ENCODE measurements at regions not wholly inside any gene's neighbourhood (a gene's known extent, or its start where the extent isn't known, plus 50 kb on each side); places are given as distances from the start of the nearest gene placed in this dataset.

DNA sequence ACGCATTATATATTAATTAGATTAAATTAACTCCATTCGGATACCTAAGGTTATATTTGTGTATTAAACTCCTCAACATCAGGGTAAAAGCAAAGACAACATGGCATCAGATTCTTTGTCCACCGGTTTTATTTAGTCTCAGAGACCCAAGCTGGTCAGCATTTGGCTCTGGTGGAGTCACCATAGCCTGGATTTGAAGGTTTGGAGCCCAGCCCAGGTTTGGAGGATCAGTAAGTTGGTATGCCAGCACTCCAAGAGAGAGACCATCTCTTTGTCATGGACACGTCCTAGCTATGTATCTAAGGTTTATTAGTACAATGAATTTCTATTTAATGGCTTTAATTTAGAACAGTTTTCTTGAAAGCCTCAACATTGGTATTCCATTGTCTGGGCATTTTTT is 328.4 kb upstream of the RBFOX1 start:
- DNase-seq (ENCODE audit: low read depth, low spot score): no peak
- TF ChIP-seq, protein P1, sequence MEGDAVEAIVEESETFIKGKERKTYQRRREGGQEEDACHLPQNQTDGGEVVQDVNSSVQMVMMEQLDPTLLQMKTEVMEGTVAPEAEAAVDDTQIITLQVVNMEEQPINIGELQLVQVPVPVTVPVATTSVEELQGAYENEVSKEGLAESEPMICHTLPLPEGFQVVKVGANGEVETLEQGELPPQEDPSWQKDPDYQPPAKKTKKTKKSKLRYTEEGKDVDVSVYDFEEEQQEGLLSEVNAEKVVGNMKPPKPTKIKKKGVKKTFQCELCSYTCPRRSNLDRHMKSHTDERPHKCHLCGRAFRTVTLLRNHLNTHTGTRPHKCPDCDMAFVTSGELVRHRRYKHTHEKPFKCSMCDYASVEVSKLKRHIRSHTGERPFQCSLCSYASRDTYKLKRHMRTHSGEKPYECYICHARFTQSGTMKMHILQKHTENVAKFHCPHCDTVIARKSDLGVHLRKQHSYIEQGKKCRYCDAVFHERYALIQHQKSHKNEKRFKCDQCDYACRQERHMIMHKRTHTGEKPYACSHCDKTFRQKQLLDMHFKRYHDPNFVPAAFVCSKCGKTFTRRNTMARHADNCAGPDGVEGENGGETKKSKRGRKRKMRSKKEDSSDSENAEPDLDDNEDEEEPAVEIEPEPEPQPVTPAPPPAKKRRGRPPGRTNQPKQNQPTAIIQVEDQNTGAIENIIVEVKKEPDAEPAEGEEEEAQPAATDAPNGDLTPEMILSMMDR (conservative IDR thresholded peaks at IDR 0.05): no peak
- no peak overlapping the region for H3K27ac Mint-ChIP-seq (ENCODE audit: unreplicated experiment)
- H3K4me1 Mint-ChIP-seq: no peaks in the 10 kb centered on the region
- peaks cover 2% of the 10 kb centered on the region for H3K9me3 Mint-ChIP-seq
- no peak overlapping the region for H3K4me3 Mint-ChIP-seq
- no peaks in the 10 kb centered on the region for H3K36me3 Mint-ChIP-seq (ENCODE audit: low read depth)
- peaks cover 21% of the 10 kb centered on the region for H3K27me3 Mint-ChIP-seq (ENCODE audit: low read depth)

DNA sequence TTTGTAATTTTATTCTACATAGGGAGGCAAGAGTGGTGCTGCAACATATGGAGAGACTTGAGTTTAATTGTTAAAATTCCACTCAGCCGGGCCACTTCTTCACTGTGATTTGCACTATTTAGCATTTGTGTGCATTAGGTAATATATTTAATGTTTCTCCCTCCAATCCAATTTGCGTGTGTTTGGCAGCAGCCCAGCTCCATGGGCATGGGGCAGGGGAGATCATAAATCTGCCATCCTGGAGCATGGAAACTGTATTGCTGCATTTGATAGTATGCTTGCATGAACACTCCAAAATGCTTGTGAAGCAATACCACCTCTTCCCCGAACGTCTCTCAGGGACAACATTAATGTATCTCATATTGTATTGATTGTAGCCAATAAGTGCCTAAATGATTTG is 339.1 kb upstream of the RBFOX1 start:
- DNase-seq (ENCODE audit: low read depth, low spot score): no peak
- H3K4me3 Mint-ChIP-seq: no peak overlapping the region
- H3K36me3 Mint-ChIP-seq (ENCODE audit: low read depth): no peaks in the 10 kb centered on the region
- H3K27ac Mint-ChIP-seq (ENCODE audit: unreplicated experiment): no peak overlapping the region
- TF ChIP-seq, protein P1 (conservative IDR thresholded peaks at IDR 0.05): no peak
- peaks cover 16% of the 10 kb centered on the region for H3K27me3 Mint-ChIP-seq (ENCODE audit: low read depth)
- H3K4me1 Mint-ChIP-seq: no peaks in the 10 kb centered on the region
- no peaks in the 10 kb centered on the region for H3K9me3 Mint-ChIP-seq

DNA sequence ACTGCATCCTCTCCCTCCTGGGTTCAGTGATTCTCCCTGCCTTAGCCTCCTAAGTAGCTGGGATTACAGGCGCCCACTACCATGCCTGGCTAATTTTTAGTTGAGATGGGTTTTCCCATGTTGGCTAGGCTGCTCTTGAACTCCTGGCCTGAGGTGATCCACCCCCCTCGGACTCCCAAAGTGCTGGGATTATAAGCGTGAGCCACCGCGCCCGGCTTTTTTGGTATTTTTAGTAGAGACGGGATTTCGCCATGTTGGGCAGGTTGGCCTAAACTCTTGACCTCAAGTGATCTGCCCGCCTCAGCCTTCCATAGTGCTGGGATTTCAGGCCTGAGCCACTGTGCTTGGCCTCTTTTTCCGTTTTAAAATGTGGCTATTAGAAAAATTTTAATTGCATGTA is 343.8 kb upstream of the RBFOX1 start:
- no peaks in the 10 kb centered on the region for H3K4me1 Mint-ChIP-seq
- no peak for DNase-seq (ENCODE audit: low read depth, low spot score)
- H3K27ac Mint-ChIP-seq (ENCODE audit: unreplicated experiment): no peak overlapping the region
- H3K36me3 Mint-ChIP-seq (ENCODE audit: low read depth): no peaks in the 10 kb centered on the region
- TF ChIP-seq, protein P1 (conservative IDR thresholded peaks at IDR 0.05): no peak
- peaks cover 3% of the 10 kb centered on the region for H3K27me3 Mint-ChIP-seq (ENCODE audit: low read depth)
- no peak overlapping the region for H3K4me3 Mint-ChIP-seq
- H3K9me3 Mint-ChIP-seq: no peaks in the 10 kb centered on the region

DNA sequence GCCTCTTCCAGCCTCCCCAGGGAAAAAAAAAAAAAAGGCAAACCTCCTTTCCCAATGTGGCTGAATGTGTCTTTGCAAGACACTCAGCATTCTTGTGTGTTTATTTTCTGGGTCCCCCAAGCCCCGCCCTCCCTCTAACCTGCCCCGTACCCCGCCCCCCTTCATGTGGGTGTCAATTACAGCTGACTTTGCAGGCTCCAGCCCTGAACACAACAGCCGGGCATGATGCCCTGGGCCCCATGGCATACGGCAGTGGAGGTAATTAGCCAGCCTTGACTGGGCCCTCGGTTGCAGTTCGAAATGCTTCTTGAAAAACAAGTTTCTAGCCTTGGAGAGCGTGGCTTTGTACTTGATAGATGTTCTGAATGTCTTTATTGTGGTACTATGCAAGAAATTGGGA is 354.7 kb upstream of the RBFOX1 start:
- H3K9me3 Mint-ChIP-seq: no peaks in the 10 kb centered on the region
- no peaks in the 10 kb centered on the region for H3K4me1 Mint-ChIP-seq
- H3K36me3 Mint-ChIP-seq (ENCODE audit: low read depth): no peaks in the 10 kb centered on the region
- no peak overlapping the region for H3K4me3 Mint-ChIP-seq
- H3K27ac Mint-ChIP-seq (ENCODE audit: unreplicated experiment): no peak overlapping the region
- H3K27me3 Mint-ChIP-seq (ENCODE audit: low read depth): peaks cover 8% of the 10 kb centered on the region
- DNase-seq (ENCODE audit: low read depth, low spot score): no peak
- TF ChIP-seq, protein P1 (conservative IDR thresholded peaks at IDR 0.05): no peak

DNA sequence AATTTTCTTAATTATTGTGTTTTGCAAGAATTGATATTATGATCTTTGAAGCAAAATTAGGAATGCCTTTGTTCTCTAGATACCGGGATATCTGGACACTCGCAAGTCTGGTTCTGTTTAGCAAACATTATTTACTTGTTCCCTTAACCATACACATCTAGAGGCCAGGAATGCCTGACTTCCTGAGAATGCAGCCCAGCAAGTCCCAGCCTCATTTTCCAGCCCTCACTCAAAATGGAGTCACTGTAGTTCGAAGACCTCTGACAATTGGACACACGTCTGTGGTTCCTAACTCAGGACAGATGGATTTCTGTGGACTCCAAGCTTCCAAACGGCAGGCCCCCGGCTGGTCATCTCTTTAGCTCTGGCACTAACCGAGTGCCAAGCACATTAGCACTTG is 355.4 kb upstream of the RBFOX1 start:
- Mint-ChIP-seq H3K4me1 (no peaks in the 10 kb centered on the region), H3K27me3 (ENCODE audit: low read depth) (peaks cover 12% of the 10 kb centered on the region), H3K36me3 (ENCODE audit: low read depth) (no peaks in the 10 kb centered on the region), H3K4me3 (no peak overlapping the region), H3K27ac (ENCODE audit: unreplicated experiment) (no peak overlapping the region), H3K9me3 (peaks cover 3% of the 10 kb centered on the region)
- no peak for DNase-seq (ENCODE audit: low read depth, low spot score)
- TF ChIP-seq, protein P1 (conservative IDR thresholded peaks at IDR 0.05): no peak

DNA sequence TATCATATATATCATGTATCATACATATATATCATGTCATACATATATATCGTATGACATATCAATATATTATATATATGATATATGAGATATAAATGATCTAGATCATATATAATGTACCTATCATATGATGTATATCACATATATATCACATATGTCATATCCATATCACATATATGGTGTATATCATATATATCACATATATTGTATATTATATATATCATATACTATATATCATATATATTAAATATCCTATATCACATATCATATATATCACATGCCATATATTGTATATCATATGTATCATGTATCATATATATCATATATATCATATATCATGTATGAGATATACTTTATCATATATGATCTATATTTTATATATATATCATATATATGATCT is 355.9 kb upstream of the RBFOX1 start:
- Mint-ChIP-seq H3K9me3 (peaks cover 4% of the 10 kb centered on the region), H3K27me3 (ENCODE audit: low read depth) (peaks cover 16% of the 10 kb centered on the region), H3K4me1 (no peaks in the 10 kb centered on the region), H3K4me3 (no peak overlapping the region), H3K27ac (ENCODE audit: unreplicated experiment) (no peak overlapping the region), H3K36me3 (ENCODE audit: low read depth) (no peaks in the 10 kb centered on the region)
- TF ChIP-seq, protein P1 (conservative IDR thresholded peaks at IDR 0.05): no peak
- DNase-seq (ENCODE audit: low read depth, low spot score): no peak
